OCI-LY3 (cell line): ENCODE measurements at regions not wholly inside any gene's neighbourhood (a gene's known extent, or its start where the extent isn't known, plus 50 kb on each side); places are given as distances from the start of the nearest gene placed in this dataset.

ENCODE experiments used
- H2AFZ ChIP-seq: fragments of 200-600, 300-600 bp; shearing (Covaris generic); 2 replicates; pipeline ENCODE4 v1.6.0; 2014; ENCODE audit warnings: antibody characterized with exemption, low read depth, low read length
- H3K27ac ChIP-seq: fragments of 200-600, 300-600 bp; sonication (generic); 2 replicates; pipeline ENCODE4 v1.5.1; 2014; ENCODE audit warnings: mild to moderate bottlenecking, low read length, moderate library complexity, mixed read lengths
- H3K27me3 ChIP-seq: fragments of 200-600, 300-600 bp; sonication (generic); 2 replicates; pipeline ENCODE4 v1.6.1; 2014; ENCODE audit warnings: low read depth, low read length, mixed read lengths
- H3K36me3 ChIP-seq: fragments of 200-600, 300-600 bp; sonication (generic); replicated peaks from 2 replicates; pipeline ENCODE3; 2014; ENCODE audit warnings: low read depth, low read length, mixed read lengths
- H3K4me1 ChIP-seq: fragments of 300-600, 200-600 bp; sonication (generic); 2 replicates; pipeline ENCODE4 v1.6.1; 2014; ENCODE audit warnings: low read length, mixed read lengths
- H3K4me2 ChIP-seq: fragments of 200-600, 300-600 bp; sonication (generic); 2 replicates; pipeline ENCODE4 v1.6.1; 2014; ENCODE audit warnings: low read length, mixed read lengths
- H3K4me3 ChIP-seq: fragments of 300-600, 200-600 bp; sonication (generic); 2 replicates; pipeline ENCODE4 v1.5.1; 2014; ENCODE audit warnings: antibody characterized with exemption, mild to moderate bottlenecking, low read length, moderate library complexity
- H3K79me2 ChIP-seq: fragments of 300-600, 200-600 bp; shearing (Covaris generic); 2 replicates; pipeline ENCODE4 v1.6.1; 2014; ENCODE audit warnings: mild to moderate bottlenecking, low read length, mixed read lengths
- H3K9ac ChIP-seq: fragments of 300-600, 200-600 bp; shearing (Covaris generic); 2 replicates; pipeline ENCODE4 v1.6.0; 2014; ENCODE audit warnings: mild to moderate bottlenecking, low read length, moderate library complexity
- H3K9me3 ChIP-seq: fragments of 200-600, 300-600 bp; shearing (Covaris generic); 2 replicates; pipeline ENCODE4 v1.6.1; 2014; ENCODE audit warnings: low read length, mixed read lengths; ENCODE audit not compliant: insufficient read depth
- H4K20me1 ChIP-seq: fragments of 200-600, 300-600 bp; sonication (generic); 2 replicates; pipeline ENCODE4 v1.6.1; 2016; ENCODE audit warnings: low read length, mixed read lengths; ENCODE audit not compliant: insufficient read depth
- EZH2phosphoT487 ChIP-seq: fragments of 200-600 bp; shearing (Covaris generic); IDR thresholded peaks from 2 replicates; pipeline ENCODE4 v1.6.1; 2018; ENCODE audit warnings: antibody characterized with exemption, mixed run types, low read depth
- TF ChIP-seq, protein P1 (sequence below): fragments of 200-600, 300-600 bp; sonication (generic); IDR thresholded peaks from 2 replicates; pipeline ENCODE4 v1.5.1; 2014; ENCODE audit warnings: antibody characterized with exemption, low read length, low read depth

GRCh38 chr1:80918380-80918779, 882.4 kb upstream of the ADGRL2 start:
- TF ChIP-seq, protein P1, sequence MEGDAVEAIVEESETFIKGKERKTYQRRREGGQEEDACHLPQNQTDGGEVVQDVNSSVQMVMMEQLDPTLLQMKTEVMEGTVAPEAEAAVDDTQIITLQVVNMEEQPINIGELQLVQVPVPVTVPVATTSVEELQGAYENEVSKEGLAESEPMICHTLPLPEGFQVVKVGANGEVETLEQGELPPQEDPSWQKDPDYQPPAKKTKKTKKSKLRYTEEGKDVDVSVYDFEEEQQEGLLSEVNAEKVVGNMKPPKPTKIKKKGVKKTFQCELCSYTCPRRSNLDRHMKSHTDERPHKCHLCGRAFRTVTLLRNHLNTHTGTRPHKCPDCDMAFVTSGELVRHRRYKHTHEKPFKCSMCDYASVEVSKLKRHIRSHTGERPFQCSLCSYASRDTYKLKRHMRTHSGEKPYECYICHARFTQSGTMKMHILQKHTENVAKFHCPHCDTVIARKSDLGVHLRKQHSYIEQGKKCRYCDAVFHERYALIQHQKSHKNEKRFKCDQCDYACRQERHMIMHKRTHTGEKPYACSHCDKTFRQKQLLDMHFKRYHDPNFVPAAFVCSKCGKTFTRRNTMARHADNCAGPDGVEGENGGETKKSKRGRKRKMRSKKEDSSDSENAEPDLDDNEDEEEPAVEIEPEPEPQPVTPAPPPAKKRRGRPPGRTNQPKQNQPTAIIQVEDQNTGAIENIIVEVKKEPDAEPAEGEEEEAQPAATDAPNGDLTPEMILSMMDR: no peak
- TF ChIP-seq EZH2phosphoT487: no peak

DNA sequence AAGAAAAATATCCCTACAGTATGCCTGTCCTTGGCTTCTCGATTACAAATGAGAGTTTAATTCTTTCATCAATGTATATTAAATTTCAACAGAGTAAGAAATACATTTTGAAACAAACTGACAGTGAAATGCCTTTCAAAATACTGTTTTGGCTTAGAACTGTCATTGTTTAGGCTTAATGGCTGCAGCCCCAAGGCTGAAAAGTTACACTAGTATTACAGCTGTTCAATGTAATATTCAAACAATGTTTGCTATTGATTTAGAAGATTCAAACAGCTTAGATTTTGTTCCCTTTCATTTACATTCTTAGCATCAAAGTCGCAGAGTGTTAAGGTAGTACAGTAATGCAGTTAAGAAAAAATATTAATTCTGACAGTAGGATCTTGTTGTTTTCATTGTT, 882.9 kb upstream of the ADGRL2 start:
- H4K20me1 ChIP-seq: no peaks in the 10 kb centered on the region
- H3K9me3 ChIP-seq: no peaks in the 10 kb centered on the region
- H3K4me1 ChIP-seq: peaks cover 3% of the 10 kb centered on the region; the same call in 1 of the 2 replicates
- no peak overlapping the region for H3K4me3 ChIP-seq
- no peak overlapping the region for H3K4me2 ChIP-seq
- H3K36me3 ChIP-seq: no peaks in the 10 kb centered on the region
- TF ChIP-seq, protein P1: no peak
- TF ChIP-seq EZH2phosphoT487: no peak
- no peak overlapping the region for H3K9ac ChIP-seq
- no peaks in the 10 kb centered on the region for H3K79me2 ChIP-seq
- H3K27me3 ChIP-seq: no peaks in the 10 kb centered on the region
- no peak overlapping the region for H2AFZ ChIP-seq
- no peak overlapping the region for H3K27ac ChIP-seq

More at GRCh38 chr1:80918380-80918779, 882.4 kb upstream of the ADGRL2 start:
- Histone ChIP-seq H3K4me1 (peaks cover 3% of the 10 kb centered on the region; the same call in 1 of the 2 replicates), H3K79me2 (no peaks in the 10 kb centered on the region), H3K27me3 (no peaks in the 10 kb centered on the region), H3K4me2 (no peak overlapping the region), H3K9ac (no peak overlapping the region), H3K36me3 (no peaks in the 10 kb centered on the region), H3K4me3 (no peak overlapping the region), H4K20me1 (no peaks in the 10 kb centered on the region), H3K9me3 (no peaks in the 10 kb centered on the region), H2AFZ (no peak overlapping the region), H3K27ac (no peak overlapping the region)

GRCh38 chr1:80917225-80917624, 883.5 kb upstream of the ADGRL2 start:
- Histone ChIP-seq H3K79me2 (no peaks in the 10 kb centered on the region), H4K20me1 (no peaks in the 10 kb centered on the region), H3K27ac (no peak overlapping the region), H3K27me3 (no peaks in the 10 kb centered on the region), H3K4me1 (peaks cover 3% of the 10 kb centered on the region; the same call in 1 of the 2 replicates), H3K36me3 (no peaks in the 10 kb centered on the region), H3K4me2 (no peak overlapping the region), H3K9ac (no peak overlapping the region), H3K4me3 (no peak overlapping the region), H3K9me3 (no peaks in the 10 kb centered on the region), H2AFZ (no peak overlapping the region)
- no peak for TF ChIP-seq EZH2phosphoT487
- TF ChIP-seq, protein P1: no peak

DNA sequence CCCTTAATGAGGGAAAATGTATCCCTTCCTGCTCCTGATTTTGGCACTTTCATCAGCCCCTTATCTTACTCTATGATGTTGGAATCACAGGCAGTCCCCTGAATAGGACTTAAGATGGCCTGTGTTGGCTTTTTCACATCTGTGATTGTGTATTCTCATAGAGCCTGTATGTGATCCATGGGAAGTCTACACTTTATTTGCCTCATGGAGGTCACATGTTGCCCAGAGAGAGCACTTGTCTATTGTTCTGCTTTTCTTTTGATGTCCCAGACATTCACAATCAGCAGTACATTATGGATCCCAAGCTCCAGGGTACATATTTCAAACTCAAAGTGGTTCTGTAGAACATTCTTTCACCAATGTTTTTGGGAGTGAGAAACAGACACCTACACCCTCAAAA, 885.2 kb upstream of the ADGRL2 start:
- no peak overlapping the region for H3K4me2 ChIP-seq
- no peak for TF ChIP-seq EZH2phosphoT487
- TF ChIP-seq, protein P1: no peak
- H3K27me3 ChIP-seq: no peaks in the 10 kb centered on the region
- H3K4me3 ChIP-seq: no peak overlapping the region
- no peak overlapping the region for H2AFZ ChIP-seq
- no peak overlapping the region for H3K9ac ChIP-seq
- no peaks in the 10 kb centered on the region for H3K9me3 ChIP-seq
- no peak overlapping the region for H3K27ac ChIP-seq
- H3K4me1 ChIP-seq: peaks cover 3% of the 10 kb centered on the region; the same call in 1 of the 2 replicates
- H4K20me1 ChIP-seq: no peaks in the 10 kb centered on the region
- H3K36me3 ChIP-seq: no peaks in the 10 kb centered on the region
- no peaks in the 10 kb centered on the region for H3K79me2 ChIP-seq
